GM23338 (cell line): ENCODE measurements at regions not wholly inside any gene's neighbourhood (a gene's known extent, or its start where the extent isn't known, plus 50 kb on each side); places are given as distances from the start of the nearest gene placed in this dataset.

Experiments
- ATAC-seq: fragments of 200-7000 bp; cut with Tn5 transposase; 3 replicates; pipeline ENCODE4 v1.9.1; 2020
- DNase-seq: peaks from one replicate; pipeline ENCODE4 v3.0.0-alpha.2; 2015; ENCODE audit warnings: low spot score
- H2AFZ ChIP-seq: fragments of 200-600 bp; sonication (generic); 2 replicates; pipeline ENCODE4 v1.8.0; 2016; ENCODE audit warnings: antibody characterized with exemption, mild to moderate bottlenecking, moderate library complexity
- H3F3A ChIP-seq: fragments of 200-600 bp; sonication (generic); replicated peaks from 2 replicates; pipeline ENCODE4 v1.8.0; 2017; ENCODE audit warnings: antibody characterized with exemption, mixed run types, low read depth
- H3K27ac ChIP-seq: fragments of 200-600 bp; sonication (generic); 2 replicates; pipeline ENCODE4 v1.6.1; 2016; ENCODE audit warnings: low read depth
- H3K27me3 ChIP-seq: fragments of 200-600 bp; sonication (generic); 2 replicates; pipeline ENCODE4 v1.8.0; 2016; ENCODE audit warnings: mild to moderate bottlenecking, mixed run types, moderate library complexity; ENCODE audit not compliant: insufficient read depth
- H3K36me3 ChIP-seq: fragments of 200-600 bp; sonication (generic); 2 replicates; pipeline ENCODE4 v1.8.0; 2016; ENCODE audit warnings: mild to moderate bottlenecking; ENCODE audit not compliant: insufficient read depth
- H3K4me1 ChIP-seq: fragments of 200-600 bp; sonication (generic); 2 replicates; pipeline ENCODE4 v1.8.0; 2016; ENCODE audit warnings: mild to moderate bottlenecking, moderate library complexity; ENCODE audit not compliant: insufficient read depth
- H3K4me2 ChIP-seq: fragments of 200-600 bp; sonication (generic); 2 replicates; pipeline ENCODE4 v1.7.1; 2017; ENCODE audit warnings: mixed run types
- H3K4me3 ChIP-seq: fragments of 200-600 bp; sonication (generic); 2 replicates; pipeline ENCODE4 v1.6.1; 2016; ENCODE audit warnings: mixed run types
- H3K79me2 ChIP-seq: fragments of 200-600 bp; sonication (generic); replicated peaks from 2 replicates; pipeline ENCODE4 v1.8.0; 2017; ENCODE audit warnings: mild to moderate bottlenecking; ENCODE audit not compliant: insufficient read depth
- H3K9me2 ChIP-seq: fragments of 200-600 bp; sonication (generic); 2 replicates; pipeline ENCODE4 v1.8.0; 2017; ENCODE audit not compliant: insufficient read depth
- H4K20me1 ChIP-seq: fragments of 200-600 bp; sonication (generic); replicated peaks from 2 replicates; pipeline ENCODE4 v1.8.0; 2017; ENCODE audit warnings: mild to moderate bottlenecking; ENCODE audit not compliant: insufficient read depth
- H3K27ac Mint-ChIP-seq: 2 replicates; pipeline ENCODE4 v1.8.0; 2020; ENCODE audit warnings: inconsistent platforms, mild to moderate bottlenecking, moderate library complexity, mixed read lengths
- H3K27me3 Mint-ChIP-seq: 3 replicates; pipeline ENCODE4 v1.8.0; 2022; ENCODE audit warnings: low read depth, mild to moderate bottlenecking, moderate library complexity, mixed read lengths, inconsistent platforms; ENCODE audit not compliant: insufficient read depth, poor library complexity
- H3K36me3 Mint-ChIP-seq: 3 replicates; pipeline ENCODE4 v1.8.0; 2021; ENCODE audit warnings: low read depth, mild to moderate bottlenecking, inconsistent platforms, moderate library complexity, mixed read lengths
- H3K4me1 Mint-ChIP-seq: 3 replicates; pipeline ENCODE4 v1.8.0; 2020; ENCODE audit warnings: mild to moderate bottlenecking, inconsistent platforms, mixed read lengths
- H3K4me3 Mint-ChIP-seq: 3 replicates; pipeline ENCODE4 v1.8.0; 2021; ENCODE audit warnings: moderate library complexity, mild to moderate bottlenecking, inconsistent platforms, mixed read lengths
- H3K9me3 Mint-ChIP-seq: 3 replicates; pipeline ENCODE4 v1.8.0; 2020; ENCODE audit warnings: moderate library complexity, mild to moderate bottlenecking, inconsistent platforms, mixed read lengths
- CREB1 ChIP-seq: fragments of 250-450 bp; sonication (Bioruptor Pico); IDR thresholded peaks from 2 replicates; pipeline ENCODE4 v1.5.0; 2020; ENCODE audit warnings: low read depth, mild to moderate bottlenecking, moderate library complexity
- EZH2 ChIP-seq: fragments of 200-600 bp; sonication (generic); IDR thresholded peaks from one replicate; pipeline ENCODE4 v1.8.0; 2017; ENCODE audit warnings: antibody characterized with exemption, mild to moderate bottlenecking, low read depth; ENCODE audit not compliant: unreplicated experiment
- EZH2phosphoT487 ChIP-seq: fragments of 200-600 bp; sonication (generic); IDR thresholded peaks from one replicate; pipeline ENCODE4 v1.8.1; 2018; ENCODE audit warnings: antibody characterized with exemption; ENCODE audit not compliant: unreplicated experiment
- JUNB ChIP-seq: IDR thresholded peaks from one replicate; pipeline ENCODE4 v1.6.1; 2016; ENCODE audit warnings: antibody characterized with exemption; ENCODE audit not compliant: unreplicated experiment
- NANOG ChIP-seq: IDR thresholded peaks from 2 replicates; pipeline ENCODE4 v1.6.1; 2016; ENCODE audit warnings: antibody characterized with exemption, borderline replicate concordance
- POLR2AphosphoS5 ChIP-seq: IDR thresholded peaks from 2 replicates; pipeline ENCODE4 v1.6.1; 2016; ENCODE audit warnings: antibody characterized with exemption, low read depth
- STAT1 ChIP-seq: IDR thresholded peaks from one replicate; pipeline ENCODE4 v1.6.1; 2016; ENCODE audit warnings: antibody characterized with exemption; ENCODE audit not compliant: unreplicated experiment
- ZNF114 ChIP-seq: fragments of 250-450 bp; sonication (Bioruptor Pico); IDR thresholded peaks from 2 replicates; pipeline ENCODE4 v1.5.0; 2020; ENCODE audit warnings: mild to moderate bottlenecking, moderate library complexity
- ZNF331 ChIP-seq: fragments of 250-450 bp; sonication (Bioruptor Pico); IDR thresholded peaks from 2 replicates; pipeline ENCODE4 v1.5.0; 2020; ENCODE audit warnings: low read depth, mild to moderate bottlenecking, moderate library complexity
- TF ChIP-seq, protein P1 (sequence below): IDR thresholded peaks from one replicate; pipeline ENCODE4 v1.6.1; 2018; ENCODE audit warnings: antibody characterized with exemption; ENCODE audit not compliant: unreplicated experiment
- TF ChIP-seq, protein P2 (sequence below): fragments of 250-450 bp; sonication (Bioruptor Pico); IDR thresholded peaks from 2 replicates; pipeline ENCODE4 v1.5.0; 2020; ENCODE audit warnings: mild to moderate bottlenecking, moderate library complexity
- TF ChIP-seq, protein P3 (sequence below): IDR thresholded peaks from 2 replicates; pipeline ENCODE4 v1.6.1; 2016; ENCODE audit warnings: antibody characterized with exemption
- TF ChIP-seq, protein P4 (sequence below), 2 experiments: fragments of 200-600 bp in 1 of 2; sonication (generic) in 1 of 2; conservative IDR thresholded peaks; 2 replicates each; pipeline versions ENCODE4 v1.5.1 to v1.6.1; 2016 to 2017; ENCODE audit warnings: antibody characterized with exemption in 2 of 2, low read depth in 2 of 2, mild to moderate bottlenecking in 2 of 2, moderate library complexity in 1 of 2

DNA sequence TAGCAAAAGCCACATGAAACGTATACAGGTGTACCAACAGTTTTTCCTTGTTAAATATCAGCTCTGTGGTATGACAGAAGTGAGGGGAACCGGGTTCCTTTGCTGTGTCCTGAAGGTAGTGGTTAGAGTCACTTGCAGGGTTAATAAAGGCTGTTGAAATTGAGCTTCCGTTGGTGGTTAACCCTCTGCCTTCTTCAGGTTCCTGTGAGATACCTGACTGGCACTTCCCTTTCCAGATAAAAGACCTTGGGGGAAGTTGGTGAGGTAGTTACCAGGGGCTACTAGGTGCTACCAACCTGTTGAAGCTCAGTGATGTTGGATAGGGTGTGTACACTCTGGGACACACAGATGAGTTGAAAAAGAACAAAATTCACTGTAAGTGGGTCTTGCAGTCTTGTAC is 384.1 kb downstream of the GATA3 start:
- H3K4me2 ChIP-seq, result no peak overlapping the region
- H4K20me1 ChIP-seq, result no peaks in the 10 kb centered on the region
- no peak overlapping the region for H3K27ac Mint-ChIP-seq
- no peaks in the 10 kb centered on the region for H3K4me1 Mint-ChIP-seq
- H3K9me3 Mint-ChIP-seq, result no peaks in the 10 kb centered on the region
- H3K4me3 Mint-ChIP-seq, result no peak overlapping the region
- H2AFZ ChIP-seq, result no peak overlapping the region
- H3K4me3 ChIP-seq, result no peak overlapping the region
- DNase-seq (no peak), ATAC-seq (no peak)
- no peaks in the 10 kb centered on the region for H3K79me2 ChIP-seq
- H3K4me1 ChIP-seq, result no peaks in the 10 kb centered on the region
- H3K36me3 ChIP-seq, result no peaks in the 10 kb centered on the region
- no peaks in the 10 kb centered on the region for H3K27me3 ChIP-seq
- no peak overlapping the region for H3K27ac ChIP-seq
- no peaks in the 10 kb centered on the region for H3K36me3 Mint-ChIP-seq
- no peaks in the 10 kb centered on the region for H3F3A ChIP-seq
- H3K9me2 ChIP-seq, result no peaks in the 10 kb centered on the region
- no peak for TF ChIP-seq NANOG
- TF ChIP-seq ZNF331, result no peak
- TF ChIP-seq, protein P1, sequence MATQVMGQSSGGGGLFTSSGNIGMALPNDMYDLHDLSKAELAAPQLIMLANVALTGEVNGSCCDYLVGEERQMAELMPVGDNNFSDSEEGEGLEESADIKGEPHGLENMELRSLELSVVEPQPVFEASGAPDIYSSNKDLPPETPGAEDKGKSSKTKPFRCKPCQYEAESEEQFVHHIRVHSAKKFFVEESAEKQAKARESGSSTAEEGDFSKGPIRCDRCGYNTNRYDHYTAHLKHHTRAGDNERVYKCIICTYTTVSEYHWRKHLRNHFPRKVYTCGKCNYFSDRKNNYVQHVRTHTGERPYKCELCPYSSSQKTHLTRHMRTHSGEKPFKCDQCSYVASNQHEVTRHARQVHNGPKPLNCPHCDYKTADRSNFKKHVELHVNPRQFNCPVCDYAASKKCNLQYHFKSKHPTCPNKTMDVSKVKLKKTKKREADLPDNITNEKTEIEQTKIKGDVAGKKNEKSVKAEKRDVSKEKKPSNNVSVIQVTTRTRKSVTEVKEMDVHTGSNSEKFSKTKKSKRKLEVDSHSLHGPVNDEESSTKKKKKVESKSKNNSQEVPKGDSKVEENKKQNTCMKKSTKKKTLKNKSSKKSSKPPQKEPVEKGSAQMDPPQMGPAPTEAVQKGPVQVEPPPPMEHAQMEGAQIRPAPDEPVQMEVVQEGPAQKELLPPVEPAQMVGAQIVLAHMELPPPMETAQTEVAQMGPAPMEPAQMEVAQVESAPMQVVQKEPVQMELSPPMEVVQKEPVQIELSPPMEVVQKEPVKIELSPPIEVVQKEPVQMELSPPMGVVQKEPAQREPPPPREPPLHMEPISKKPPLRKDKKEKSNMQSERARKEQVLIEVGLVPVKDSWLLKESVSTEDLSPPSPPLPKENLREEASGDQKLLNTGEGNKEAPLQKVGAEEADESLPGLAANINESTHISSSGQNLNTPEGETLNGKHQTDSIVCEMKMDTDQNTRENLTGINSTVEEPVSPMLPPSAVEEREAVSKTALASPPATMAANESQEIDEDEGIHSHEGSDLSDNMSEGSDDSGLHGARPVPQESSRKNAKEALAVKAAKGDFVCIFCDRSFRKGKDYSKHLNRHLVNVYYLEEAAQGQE, result no peak
- TF ChIP-seq STAT1, result no peak
- TF ChIP-seq EZH2phosphoT487, result no peak
- no peak for TF ChIP-seq ZNF114 (CRISPR knock-in tag)
- TF ChIP-seq, protein P2, sequence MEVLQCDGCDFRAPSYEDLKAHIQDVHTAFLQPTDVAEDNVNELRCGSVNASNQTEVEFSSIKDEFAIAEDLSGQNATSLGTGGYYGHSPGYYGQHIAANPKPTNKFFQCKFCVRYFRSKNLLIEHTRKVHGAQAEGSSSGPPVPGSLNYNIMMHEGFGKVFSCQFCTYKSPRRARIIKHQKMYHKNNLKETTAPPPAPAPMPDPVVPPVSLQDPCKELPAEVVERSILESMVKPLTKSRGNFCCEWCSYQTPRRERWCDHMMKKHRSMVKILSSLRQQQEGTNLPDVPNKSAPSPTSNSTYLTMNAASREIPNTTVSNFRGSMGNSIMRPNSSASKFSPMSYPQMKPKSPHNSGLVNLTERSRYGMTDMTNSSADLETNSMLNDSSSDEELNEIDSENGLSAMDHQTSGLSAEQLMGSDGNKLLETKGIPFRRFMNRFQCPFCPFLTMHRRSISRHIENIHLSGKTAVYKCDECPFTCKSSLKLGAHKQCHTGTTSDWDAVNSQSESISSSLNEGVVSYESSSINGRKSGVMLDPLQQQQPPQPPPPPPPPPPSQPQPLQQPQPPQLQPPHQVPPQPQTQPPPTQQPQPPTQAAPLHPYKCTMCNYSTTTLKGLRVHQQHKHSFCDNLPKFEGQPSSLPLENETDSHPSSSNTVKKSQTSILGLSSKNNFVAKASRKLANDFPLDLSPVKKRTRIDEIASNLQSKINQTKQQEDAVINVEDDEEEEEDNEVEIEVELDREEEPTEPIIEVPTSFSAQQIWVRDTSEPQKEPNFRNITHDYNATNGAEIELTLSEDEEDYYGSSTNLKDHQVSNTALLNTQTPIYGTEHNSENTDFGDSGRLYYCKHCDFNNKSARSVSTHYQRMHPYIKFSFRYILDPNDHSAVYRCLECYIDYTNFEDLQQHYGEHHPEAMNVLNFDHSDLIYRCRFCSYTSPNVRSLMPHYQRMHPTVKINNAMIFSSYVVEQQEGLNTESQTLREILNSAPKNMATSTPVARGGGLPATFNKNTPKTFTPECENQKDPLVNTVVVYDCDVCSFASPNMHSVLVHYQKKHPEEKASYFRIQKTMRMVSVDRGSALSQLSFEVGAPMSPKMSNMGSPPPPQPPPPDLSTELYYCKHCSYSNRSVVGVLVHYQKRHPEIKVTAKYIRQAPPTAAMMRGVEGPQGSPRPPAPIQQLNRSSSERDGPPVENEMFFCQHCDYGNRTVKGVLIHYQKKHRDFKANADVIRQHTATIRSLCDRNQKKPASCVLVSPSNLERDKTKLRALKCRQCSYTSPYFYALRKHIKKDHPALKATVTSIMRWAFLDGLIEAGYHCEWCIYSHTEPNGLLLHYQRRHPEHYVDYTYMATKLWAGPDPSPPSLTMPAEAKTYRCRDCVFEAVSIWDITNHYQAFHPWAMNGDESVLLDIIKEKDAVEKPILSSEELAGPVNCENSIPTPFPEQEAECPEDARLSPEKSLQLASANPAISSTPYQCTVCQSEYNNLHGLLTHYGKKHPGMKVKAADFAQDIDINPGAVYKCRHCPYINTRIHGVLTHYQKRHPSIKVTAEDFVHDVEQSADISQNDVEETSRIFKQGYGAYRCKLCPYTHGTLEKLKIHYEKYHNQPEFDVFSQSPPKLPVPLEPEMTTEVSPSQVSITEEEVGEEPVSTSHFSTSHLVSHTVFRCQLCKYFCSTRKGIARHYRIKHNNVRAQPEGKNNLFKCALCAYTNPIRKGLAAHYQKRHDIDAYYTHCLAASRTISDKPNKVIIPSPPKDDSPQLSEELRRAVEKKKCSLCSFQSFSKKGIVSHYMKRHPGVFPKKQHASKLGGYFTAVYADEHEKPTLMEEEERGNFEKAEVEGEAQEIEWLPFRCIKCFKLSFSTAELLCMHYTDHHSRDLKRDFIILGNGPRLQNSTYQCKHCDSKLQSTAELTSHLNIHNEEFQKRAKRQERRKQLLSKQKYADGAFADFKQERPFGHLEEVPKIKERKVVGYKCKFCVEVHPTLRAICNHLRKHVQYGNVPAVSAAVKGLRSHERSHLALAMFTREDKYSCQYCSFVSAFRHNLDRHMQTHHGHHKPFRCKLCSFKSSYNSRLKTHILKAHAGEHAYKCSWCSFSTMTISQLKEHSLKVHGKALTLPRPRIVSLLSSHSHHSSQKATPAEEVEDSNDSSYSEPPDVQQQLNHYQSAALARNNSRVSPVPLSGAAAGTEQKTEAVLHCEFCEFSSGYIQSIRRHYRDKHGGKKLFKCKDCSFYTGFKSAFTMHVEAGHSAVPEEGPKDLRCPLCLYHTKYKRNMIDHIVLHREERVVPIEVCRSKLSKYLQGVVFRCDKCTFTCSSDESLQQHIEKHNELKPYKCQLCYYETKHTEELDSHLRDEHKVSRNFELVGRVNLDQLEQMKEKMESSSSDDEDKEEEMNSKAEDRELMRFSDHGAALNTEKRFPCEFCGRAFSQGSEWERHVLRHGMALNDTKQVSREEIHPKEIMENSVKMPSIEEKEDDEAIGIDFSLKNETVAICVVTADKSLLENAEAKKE (CRISPR knock-in tag), result no peak
- no peak for TF ChIP-seq POLR2AphosphoS5
- TF ChIP-seq JUNB, result no peak
- TF ChIP-seq, protein P3, sequence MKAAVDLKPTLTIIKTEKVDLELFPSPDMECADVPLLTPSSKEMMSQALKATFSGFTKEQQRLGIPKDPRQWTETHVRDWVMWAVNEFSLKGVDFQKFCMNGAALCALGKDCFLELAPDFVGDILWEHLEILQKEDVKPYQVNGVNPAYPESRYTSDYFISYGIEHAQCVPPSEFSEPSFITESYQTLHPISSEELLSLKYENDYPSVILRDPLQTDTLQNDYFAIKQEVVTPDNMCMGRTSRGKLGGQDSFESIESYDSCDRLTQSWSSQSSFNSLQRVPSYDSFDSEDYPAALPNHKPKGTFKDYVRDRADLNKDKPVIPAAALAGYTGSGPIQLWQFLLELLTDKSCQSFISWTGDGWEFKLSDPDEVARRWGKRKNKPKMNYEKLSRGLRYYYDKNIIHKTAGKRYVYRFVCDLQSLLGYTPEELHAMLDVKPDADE, result no peak
- TF ChIP-seq, protein P4, sequence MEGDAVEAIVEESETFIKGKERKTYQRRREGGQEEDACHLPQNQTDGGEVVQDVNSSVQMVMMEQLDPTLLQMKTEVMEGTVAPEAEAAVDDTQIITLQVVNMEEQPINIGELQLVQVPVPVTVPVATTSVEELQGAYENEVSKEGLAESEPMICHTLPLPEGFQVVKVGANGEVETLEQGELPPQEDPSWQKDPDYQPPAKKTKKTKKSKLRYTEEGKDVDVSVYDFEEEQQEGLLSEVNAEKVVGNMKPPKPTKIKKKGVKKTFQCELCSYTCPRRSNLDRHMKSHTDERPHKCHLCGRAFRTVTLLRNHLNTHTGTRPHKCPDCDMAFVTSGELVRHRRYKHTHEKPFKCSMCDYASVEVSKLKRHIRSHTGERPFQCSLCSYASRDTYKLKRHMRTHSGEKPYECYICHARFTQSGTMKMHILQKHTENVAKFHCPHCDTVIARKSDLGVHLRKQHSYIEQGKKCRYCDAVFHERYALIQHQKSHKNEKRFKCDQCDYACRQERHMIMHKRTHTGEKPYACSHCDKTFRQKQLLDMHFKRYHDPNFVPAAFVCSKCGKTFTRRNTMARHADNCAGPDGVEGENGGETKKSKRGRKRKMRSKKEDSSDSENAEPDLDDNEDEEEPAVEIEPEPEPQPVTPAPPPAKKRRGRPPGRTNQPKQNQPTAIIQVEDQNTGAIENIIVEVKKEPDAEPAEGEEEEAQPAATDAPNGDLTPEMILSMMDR (conservative IDR thresholded peaks at IDR 0.05; ENCODE audit: low read depth in 2 of 2), result no peak
- no peak for TF ChIP-seq CREB1 (CRISPR knock-in tag)
- TF ChIP-seq EZH2, result no peak
- H3K27me3 Mint-ChIP-seq, result peaks cover 2% of the 10 kb centered on the region
